ENCODE measurements at regions not wholly inside any gene's neighbourhood (a gene's known extent, or its start where the extent isn't known, plus 50 kb on each side); places are given as distances from the start of the nearest gene placed in this dataset.
"Not testable (repeated sequence)": the region's sequence is repeated elsewhere in the genome, so short reads cannot be mapped to it uniquely, and the experiment has no call there.

DNA sequence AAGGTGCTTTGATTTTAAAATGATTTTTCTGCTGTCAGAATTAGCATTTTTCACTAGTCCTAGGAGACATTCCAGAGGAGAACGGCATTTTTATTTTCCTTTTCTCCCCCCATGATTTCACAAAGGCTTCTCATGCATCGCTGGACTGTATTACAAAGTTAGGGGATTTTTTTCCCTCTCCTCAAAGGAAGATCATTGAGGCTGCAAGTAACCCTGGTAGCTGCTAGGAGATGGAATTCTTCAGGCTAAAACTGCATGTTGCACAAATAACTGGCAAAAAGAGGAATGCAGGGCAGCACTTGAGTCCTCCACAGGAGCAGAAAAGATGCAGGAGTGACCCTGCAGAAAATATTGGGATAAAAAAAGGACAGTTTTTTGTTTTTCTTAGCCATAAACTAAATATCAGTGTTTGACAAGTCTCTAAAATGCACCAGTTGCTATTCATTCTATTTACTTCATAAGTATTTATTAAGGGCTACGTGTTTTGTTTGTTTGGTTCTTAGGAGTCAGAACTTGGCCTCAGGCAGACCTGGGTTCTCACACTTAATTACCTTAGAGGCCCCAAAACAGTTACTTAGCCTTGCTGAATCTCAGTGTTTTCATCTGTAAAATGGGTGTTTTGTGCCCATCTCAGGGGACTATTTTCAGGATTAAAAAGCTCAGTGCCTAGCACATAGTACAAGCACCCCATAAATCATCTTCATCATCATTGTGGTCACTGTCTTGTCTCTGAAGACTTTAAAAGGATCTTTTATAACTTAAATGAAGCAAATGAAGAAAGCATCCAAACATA, 144.5 kb upstream of the ID4 start:
- DNase-seq (ENCODE audit: low read depth): no peak

DNA sequence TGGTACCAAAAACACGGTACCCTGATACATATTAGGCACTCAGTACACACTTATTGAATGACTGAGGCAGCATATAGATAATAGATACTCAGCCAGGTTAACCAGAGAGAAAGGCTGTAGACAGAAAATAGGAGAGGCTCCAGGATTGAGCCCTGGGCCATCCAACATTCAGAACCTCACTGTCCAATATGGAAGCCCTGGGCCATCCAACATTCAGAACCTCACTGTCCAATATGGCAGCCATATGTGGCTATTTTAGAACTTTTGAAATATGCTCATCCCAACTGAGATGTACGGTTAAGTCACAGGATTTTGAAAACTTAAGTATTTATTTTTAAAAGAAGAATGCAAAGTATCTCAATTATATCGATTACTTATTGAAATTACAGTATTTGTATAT, 142.5 kb upstream of the ID4 start:
- DNase-seq (ENCODE audit: low read depth): no peak

DNA sequence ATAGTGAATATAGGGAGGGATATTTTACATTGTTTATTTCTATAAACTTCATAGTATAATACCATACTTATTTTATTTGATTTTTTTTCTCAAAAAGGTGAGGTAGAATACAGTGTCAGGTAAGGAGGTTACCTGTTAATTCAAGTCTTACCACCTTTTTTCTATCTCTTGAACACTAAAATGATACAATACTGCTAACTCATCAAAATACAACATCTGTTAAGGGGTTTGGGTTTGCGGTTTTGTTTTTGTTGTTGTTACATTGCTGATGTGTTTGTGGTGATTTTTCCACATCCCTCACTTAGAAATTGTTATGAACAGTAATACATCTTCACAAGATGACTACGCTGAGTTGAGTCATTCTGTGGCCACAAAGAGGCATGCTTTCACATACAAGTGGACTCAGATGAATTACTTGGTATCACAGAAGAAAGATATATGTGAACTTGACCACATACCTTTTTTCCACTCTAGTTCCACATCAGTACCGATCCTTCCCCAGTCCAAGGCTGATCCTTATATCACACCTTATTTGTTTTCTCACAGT, 139.4 kb upstream of the ID4 start:
- no peak for DNase-seq (ENCODE audit: low read depth)

DNA sequence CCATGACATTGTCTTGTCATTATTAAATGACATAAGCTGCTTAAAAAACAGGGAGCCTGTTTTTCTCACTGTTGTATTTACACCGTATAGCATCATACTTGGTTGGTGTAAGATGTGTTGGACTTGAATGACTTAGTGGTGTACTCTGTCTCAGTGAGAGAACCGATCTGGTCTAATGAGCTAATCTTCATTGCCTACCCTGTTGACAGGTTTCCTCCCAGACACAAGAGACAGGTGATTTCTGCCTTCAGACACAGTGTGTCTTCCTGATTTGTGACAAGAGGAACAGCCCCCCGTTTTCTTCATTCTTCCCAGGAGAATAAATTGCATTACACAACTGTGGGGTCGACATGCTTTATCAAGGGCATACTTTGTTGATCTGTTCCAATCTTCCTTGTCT, 137.2 kb upstream of the ID4 start:
- no peak for DNase-seq (ENCODE audit: low read depth)

DNA sequence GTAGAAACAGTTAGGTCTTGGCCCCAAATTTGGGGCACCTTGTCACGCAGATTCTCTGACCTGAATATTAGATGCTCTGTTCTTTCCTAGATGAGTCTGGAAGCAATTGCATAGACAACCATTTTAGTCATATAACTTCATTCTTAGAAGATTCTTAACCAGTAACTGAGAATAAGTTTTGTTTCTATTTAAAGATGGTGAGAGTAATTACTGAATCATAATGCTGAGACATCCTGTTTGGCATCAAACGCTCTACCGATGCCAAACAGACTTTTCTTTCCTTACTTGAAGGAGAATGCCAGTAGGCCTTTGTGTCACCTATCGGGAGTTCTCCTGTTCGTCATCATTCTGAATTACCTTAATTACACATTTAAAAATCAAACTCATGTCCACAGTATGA, 131.6 kb upstream of the ID4 start:
- no peak for DNase-seq (ENCODE audit: low read depth)

DNA sequence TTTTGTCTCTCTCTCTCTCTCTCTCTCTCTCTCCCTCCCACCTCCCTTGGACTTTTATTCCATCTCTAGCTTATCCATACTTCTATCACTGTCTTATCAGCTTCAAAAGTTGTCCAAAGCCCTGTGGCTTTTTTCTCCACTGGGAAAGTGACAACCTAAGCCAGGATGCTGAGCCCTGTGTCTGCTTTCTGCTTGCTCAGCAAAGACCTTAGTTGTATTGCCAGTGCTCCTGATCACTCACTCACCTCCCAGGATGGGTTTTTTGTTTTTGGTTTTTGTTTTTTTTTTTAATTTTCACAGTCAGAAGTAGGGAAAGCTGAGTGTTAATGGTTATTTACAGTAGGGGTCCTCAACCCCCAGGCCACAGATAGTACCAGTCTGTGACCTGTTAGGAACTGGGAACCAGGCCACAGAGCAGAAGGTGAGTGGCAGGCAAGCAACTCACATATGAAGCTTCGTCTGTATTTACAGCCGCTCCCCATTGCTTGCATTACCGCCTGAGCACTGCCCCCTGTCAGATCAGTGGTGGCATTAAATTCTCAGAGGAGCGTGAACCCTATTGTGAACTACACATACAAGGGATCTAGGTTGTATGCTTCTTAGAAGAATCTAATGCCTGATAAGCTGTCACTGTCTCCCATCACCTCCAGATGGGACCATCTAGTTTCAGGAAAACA, 125.0 kb upstream of the ID4 start:
- DNase-seq (ENCODE audit: low read depth): no peak

DNA sequence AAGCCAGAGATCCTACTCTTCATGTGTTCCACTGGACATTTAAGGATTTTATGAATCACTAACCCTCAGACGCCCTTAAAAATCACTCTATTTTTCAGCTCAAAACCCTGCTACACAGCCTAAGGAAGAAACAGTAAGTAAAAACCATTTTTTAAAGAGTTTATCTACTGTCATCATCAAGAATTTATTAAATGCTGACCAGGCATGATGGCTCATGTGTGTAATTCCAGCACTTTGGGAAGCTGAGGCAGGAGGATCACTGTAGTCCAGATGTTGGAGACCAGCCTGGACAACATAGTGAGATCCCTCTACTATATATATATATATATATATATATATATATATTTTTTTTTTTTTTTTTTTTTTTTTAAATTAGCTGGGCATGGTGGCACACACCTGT, 124.2 kb upstream of the ID4 start:
- DNase-seq (ENCODE audit: low read depth): no peak

DNA sequence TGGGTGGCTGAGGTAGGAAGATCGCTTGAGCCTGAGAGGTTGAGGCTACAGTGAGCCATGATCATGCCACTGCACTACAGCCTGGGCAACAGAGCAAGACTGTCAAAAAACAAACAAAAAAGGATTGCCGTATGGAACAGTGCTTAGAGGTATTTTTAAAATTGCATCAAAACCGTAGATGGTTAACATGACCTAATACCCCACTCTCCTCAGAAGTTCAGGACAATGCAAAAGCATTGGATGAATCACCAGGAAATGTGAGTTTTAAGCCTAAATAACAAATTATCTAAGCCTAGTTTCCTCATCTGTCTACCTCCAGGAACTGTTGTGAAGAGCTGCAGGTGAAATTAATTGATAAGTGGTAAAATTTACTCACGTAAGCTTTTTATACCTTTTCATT, 123.8 kb upstream of the ID4 start:
- no peak for DNase-seq (ENCODE audit: low read depth)

DNA sequence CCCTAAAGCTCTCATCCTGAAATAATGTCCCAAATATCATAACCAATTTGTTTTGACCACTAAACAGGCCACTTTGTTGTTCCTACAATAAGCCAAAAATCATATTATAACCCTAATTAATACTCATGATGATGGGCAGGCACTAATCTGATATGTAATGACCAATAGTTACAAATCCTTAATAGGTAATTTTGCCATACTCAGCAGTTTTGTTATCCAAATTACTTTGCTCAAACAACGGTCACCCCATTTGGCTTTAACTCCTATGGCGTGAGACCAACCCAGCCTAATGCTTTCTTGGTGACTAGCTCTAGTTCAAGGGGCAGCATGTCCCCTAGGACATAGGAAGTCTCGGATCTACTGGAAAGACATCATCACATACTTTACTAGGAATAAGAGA, 123.2 kb upstream of the ID4 start:
- no peak for DNase-seq (ENCODE audit: low read depth)

DNA sequence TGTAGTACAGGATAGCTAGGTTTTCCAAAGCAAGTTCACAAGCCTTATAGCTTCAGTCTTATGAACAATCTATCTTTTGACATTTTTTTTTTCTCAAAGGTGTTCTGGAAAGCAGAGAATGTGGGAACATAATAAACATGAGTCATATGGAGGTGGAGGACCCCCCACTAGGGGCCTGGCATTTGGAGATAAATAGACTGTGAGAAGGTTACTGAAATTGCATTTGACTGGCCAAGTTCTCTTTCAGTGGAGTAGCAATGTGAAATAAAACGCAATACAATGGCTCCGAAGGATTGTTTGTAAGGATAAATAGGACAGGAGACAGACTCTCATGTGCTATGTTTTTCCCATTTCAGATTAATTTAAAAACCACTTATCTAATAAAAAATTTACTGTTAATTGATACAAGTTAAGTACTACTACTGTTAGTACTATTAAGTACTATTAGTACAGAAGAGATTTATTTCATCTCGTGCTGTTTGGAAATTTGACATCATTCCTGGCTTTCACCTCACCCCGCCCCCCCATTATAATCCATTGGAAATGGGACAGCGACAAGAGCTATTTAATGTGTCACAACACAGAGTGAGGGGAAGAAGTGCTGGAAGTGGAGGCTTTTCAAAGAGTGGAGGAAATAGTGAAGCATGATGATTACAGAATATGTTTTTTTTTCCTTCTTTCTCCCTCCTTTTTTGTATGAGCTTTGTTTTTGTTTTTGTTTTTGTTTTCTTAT, 122.6 kb upstream of the ID4 start:
- DNase-seq (ENCODE audit: low read depth): no peak

DNA sequence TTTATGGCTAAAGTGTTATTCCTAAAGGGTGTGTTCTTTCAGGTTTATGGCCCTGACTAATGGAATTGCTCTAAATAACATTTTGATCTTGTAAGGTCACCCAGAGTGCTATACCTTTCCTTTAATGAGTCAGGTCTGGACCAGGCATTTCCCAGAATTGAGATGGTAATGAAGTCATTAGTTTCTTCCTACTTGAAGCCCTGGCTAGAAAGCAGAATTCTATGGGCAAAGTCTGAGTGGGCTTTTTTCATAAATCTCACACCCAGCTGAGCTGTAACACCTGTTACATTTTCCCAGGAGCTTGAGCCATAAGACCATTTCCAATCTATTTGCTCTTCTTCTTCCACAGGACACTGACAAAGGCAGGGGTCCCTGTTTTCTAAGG, 122.0 kb upstream of the ID4 start:
- DNase-seq (ENCODE audit: low read depth): no peak

DNA sequence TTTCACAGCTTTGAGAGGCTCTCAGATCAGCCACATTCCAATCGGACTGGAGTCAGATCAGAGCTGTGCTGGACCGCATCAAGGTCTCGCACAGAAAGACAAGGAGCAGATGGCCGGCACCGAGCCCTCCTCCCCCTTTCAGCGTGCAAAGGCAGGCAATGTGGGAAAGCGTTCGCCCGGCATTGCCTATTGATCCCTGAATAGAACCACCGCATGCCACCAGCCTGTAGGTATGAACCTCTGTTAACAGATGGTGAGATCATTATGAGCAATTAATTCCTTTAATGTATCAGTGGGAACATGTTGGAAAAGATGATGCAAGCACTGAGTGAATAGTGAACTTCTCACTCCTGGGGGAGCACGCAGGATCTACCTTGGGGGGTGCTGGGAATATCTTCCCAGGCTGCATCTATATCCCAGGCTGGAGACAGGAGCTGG, 117.5 kb upstream of the ID4 start:
- no peak for DNase-seq (ENCODE audit: low read depth)

DNA sequence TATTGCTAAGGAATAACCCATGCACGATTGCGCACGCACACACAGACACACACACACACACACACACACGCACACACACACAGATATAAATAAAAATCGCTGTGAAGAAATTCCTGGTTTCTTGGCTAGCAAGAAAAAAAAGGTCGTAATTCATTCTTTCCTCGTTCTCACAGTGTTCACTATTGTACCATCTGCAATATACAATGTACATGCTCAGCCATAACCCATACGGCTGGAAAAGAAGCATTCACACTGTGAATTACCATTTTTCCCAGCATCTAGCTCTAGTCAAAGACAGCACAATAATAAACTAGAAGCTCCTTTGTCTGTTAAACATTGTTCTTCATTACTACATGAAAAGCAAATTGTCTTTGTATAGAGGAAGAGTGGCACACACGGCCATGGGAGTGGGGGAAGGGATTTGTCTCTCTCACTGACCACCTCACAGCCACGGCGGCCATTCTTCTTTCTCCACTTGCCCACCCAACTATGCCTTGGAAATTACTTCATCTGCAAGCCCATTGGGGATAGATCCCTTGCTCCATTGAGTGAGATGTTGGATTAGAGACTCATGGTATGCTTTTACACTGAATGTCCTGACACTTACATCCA, 115.3 kb upstream of the ID4 start:
- no peak for DNase-seq (ENCODE audit: low read depth)

DNA sequence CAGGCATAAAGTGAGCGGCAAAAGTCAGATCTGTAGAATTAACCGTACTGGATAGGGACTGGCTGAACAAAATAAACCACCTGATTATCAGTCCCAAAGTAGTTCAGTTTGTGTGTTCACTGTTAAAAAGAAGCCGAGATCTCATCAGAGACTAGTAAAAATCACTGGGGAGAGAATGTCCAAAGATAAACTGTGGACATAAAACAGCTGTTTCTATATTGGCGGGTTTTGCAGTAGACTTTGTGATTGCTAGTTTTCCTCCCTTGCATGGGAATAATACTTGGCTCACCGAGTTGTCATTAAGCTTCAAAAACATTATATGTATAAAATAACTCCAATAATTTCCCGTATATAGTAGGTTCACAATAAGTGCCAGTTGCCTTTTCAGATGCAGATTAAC, 114.2 kb upstream of the ID4 start:
- DNase-seq (ENCODE audit: low read depth): no peak

DNA sequence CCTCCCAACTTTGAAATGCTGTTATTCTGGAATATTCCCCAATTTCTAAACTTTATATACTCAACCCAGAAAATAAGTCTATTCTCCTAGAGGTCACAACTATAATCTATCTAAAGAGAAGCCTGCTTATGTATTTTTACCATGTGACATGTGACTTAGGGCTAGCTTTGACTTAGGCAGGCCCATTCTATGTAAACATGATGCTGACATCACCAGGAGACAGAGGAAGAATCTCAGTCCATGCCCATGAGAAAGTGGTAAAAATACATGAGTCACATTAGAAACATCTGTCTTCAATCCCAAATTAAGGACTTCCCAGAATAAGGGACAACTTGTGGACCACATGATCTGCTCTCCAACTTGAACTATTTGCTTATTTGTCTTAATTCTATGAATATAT, 113.6 kb upstream of the ID4 start:
- DNase-seq (ENCODE audit: low read depth): no peak

DNA sequence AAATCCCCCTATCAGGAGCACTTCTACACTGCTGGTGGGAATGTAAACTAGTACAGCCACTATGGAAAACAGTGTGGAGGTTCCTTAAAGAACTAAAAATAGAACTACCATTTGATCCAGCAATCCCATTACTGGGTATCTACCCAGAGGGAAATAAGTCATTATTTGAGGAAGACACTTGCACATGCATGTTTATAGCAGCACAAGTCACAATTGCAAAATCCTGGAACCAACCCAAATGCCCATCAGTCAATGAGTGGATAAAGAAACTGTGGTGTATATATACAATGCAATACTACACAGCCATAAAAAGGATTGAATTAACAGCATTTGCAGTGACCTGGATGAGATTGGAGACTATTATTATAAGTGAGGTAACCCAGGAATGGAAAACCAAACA, 111.7 kb upstream of the ID4 start:
- not testable (repeated sequence) for DNase-seq (ENCODE audit: low read depth)

DNA sequence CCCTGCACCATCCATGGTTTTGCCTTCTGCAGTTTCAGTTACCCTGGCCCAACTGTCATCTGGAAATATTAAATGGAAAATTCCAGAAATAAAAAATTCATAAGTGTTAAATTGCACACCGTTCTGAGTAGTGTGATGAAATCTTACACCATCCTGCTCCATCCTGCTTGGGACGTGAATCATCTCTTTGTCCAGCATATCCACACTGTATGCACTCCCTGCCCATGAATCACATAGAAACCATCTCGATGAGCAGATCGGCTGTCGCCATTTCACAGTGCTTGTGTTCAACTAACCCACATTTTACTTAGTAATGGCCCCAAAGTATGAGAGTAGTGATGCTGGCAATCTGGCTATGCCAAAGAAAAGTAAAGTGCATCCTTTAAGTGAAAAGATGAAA, 105.9 kb upstream of the ID4 start:
- DNase-seq (ENCODE audit: low read depth): no peak

DNA sequence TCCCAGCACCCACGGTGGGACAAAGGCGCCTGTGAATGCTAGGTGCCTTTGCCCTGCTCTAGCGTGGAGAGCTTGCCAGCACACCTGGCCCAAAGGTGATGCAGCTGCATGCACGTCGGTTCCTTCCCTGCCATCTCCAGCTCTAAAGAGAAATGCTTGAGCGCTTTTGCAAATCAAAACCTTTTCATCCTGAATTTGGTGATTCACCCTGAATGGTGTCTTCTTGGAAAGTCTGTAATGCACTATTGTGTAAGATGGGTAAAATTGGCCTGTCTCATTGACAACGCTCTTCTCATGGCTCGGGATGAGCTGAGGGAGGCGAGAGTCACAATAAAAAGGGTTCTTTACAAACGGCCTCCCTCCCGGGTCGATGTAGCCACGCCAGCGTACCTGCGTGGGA, 103.1 kb upstream of the ID4 start:
- DNase-seq (ENCODE audit: low read depth): no peak

DNA sequence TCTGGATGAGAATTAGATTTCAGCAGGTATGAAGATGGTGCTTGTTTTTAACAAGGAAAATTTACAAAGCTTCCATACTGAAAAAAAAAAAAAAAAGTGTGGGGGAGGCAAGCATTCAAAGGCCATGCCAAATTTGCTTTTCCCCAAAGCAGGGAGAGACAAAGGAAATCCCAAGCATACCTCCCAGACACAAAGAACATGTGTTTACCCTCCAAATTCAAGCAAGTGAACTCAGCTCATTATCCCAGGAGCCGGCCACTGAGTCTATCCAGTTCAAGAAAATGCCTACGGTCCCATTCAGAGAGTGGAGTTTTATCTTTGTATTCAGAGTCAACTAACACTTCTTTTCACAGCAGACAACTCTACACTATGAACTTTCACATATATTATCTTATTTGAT, 102.7 kb upstream of the ID4 start:
- no peak for DNase-seq (ENCODE audit: low read depth)

DNA sequence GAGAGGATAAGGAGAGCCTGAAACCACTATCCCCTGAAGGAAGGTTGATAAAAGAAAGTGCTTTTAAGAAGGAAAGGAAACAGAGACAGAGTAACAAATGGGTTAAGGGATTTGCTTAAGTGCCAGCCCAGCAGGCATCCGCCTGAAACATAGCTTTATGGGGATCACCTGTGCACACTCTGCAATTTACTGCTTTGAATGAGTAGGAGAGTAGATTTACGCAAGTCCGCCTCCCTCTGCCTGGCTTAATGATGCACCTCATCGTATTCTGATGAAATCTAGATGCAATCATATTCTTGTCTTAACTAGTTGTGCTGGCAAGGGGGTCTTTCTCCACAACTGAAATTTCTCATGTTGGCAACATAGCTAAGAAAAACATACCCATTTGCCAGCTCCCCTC, 101.1 kb upstream of the ID4 start:
- no peak for DNase-seq (ENCODE audit: low read depth)

DNA sequence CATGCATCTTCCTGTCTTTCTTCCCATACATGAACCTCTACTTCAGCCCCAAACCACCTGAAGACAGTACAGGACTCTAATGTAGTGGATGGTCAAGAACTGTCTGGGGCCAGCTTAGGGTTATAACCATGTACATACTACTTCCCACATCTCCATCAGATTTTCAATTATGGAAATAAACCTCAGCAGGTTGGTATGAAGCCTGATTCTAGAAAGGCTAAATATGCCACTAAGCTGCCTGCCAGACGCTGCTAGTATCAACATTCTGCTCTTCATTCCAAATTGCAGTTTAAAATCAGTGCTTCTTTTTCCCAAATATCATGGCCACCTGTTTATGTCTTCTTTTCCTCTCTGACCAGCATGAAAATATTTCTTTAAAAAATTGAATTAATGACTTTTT, 99.2 kb upstream of the ID4 start:
- no peak for DNase-seq (ENCODE audit: low read depth)

DNA sequence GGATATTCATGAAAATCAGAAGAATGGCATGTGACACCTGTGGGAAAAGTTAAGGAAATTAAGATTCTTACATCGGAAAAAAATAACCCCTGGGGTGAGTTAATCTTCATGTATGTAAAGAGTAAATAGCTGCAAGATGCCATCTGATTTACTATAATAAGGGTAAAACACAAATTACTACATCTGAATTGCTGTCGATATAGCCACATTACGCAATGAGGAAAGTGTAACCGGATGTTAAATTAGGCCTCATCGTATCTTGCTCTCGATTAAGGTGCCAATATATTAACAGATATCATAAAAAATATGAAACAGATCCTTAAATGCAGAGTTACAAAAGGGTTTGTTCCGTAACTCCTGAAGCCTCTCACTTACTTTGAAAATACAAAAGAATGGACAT, 87.4 kb upstream of the ID4 start:
- no peak for DNase-seq (ENCODE audit: low read depth)

DNA sequence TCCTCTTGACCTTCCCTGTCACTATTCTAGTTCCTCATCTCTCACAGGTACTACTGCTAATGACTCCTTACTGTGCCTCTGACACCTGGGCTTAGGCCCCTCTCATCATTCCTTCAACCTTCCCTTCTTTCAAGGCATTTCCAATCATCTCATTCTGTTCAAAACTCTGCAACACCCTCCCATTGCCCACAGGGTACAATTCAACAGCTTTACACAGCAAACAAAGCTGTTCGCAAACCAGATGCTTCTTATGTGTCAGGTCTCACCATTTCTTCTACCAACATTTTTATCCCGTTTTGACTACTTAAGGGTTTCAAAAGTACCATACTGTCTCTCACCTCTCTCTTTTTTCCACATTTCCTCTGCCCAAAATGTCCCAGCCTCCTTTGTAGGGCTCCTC, 84.4 kb upstream of the ID4 start:
- no peak for DNase-seq (ENCODE audit: low read depth)
